OCI-LY7 (cell line): ENCODE measurements at regions not wholly inside any gene's neighbourhood (a gene's known extent, or its start where the extent isn't known, plus 50 kb on each side); places are given as distances from the start of the nearest gene placed in this dataset.

Experiments used
- CTCF ChIP-seq: fragments of 200-600 bp; sonication (generic); conservative IDR thresholded peaks from 2 replicates; pipeline ENCODE4 v1.5.1; 2014; ENCODE audit warnings: mild to moderate bottlenecking, antibody characterized with exemption, low read length, moderate library complexity, mixed read lengths
- EZH2phosphoT487 ChIP-seq: fragments of 200-600 bp; sonication (generic); IDR thresholded peaks from 2 replicates; pipeline ENCODE4 v1.6.1; 2018; ENCODE audit warnings: low read depth, borderline replicate concordance, mild to moderate bottlenecking, mixed run types, antibody characterized with exemption, low read length, moderate library complexity, mixed read lengths

DNA sequence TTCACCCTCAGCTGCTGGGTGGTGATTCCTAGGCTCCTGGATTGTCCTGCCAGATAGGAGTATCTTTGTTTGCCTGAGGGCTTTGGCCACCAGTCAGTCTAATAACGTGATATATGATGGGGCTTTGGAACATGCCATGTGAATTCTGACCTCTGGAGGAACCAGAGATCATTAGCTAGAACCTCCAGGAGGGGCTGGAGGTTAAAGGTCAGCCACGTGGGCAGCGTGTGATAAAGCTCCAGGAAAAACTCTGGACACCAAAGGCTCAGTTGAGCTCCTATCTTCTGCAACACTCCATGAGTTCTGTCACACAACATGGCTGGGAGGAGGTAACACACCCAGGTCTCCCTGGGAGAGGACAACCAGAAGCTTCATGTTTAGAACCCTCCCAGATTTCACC is 251.1 kb downstream of the DAD1 start:
- TF ChIP-seq CTCF (no peak), EZH2phosphoT487 (no peak)
